Keratinocyte (primary cell): ENCODE measurements at regions not wholly inside any gene's neighbourhood (a gene's known extent, or its start where the extent isn't known, plus 50 kb on each side); places are given as distances from the start of the nearest gene placed in this dataset.

Experiments
- EZH2 ChIP-seq: IDR thresholded peaks from one replicate; pipeline ENCODE4 v1.6.1; 2012; ENCODE audit warnings: inconsistent platforms, mild to moderate bottlenecking, low read length, moderate library complexity
- TF ChIP-seq, protein P1 (sequence below), 3 experiments: IDR thresholded peaks in 1 of 3; conservative IDR thresholded peaks in 1 of 3; optimal IDR thresholded peaks in 1 of 3; 2 replicates in 2 of 3; 3 replicates in 1 of 3; pipeline versions ENCODE3 to v1.5.1; 2011; ENCODE audit warnings: low read length in 3 of 3, mild to moderate bottlenecking in 3 of 3, moderate library complexity in 2 of 3, control low read depth in 1 of 3, inconsistent platforms in 1 of 3; ENCODE audit not compliant: insufficient read depth in 2 of 3; ENCODE audit errors: extremely low read depth in 1 of 3

DNA sequence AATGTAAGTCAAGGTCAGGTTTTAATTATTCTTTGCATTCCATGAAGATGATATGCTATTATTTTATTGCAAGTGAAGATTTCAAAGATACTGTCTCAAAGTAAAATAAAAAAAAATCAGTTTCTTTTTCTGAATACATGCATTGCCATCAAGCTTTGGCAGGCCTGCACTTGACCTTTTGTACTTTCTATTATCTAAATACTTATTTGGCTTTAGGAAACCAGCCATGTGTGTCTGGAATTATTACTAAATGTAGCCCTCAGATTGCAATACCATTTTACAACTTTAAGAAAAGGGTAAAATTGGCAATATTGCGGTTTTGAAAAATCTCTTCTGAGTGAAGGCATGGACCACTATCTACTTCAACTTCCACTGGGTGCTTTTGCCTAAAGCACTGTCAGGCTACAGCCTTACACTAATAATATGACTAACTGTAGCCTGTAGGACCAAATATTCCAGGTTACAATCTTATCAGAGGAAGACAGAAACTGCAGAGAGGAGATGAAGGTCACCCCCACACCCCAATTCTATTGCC lies 349.4 kb upstream of the DCBLD2 start:
- TF ChIP-seq, protein P1, sequence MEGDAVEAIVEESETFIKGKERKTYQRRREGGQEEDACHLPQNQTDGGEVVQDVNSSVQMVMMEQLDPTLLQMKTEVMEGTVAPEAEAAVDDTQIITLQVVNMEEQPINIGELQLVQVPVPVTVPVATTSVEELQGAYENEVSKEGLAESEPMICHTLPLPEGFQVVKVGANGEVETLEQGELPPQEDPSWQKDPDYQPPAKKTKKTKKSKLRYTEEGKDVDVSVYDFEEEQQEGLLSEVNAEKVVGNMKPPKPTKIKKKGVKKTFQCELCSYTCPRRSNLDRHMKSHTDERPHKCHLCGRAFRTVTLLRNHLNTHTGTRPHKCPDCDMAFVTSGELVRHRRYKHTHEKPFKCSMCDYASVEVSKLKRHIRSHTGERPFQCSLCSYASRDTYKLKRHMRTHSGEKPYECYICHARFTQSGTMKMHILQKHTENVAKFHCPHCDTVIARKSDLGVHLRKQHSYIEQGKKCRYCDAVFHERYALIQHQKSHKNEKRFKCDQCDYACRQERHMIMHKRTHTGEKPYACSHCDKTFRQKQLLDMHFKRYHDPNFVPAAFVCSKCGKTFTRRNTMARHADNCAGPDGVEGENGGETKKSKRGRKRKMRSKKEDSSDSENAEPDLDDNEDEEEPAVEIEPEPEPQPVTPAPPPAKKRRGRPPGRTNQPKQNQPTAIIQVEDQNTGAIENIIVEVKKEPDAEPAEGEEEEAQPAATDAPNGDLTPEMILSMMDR (optimal IDR thresholded peaks at IDR 0.05 in 1 of 3, IDR thresholded peaks at IDR 0.05 in 1 of 3, conservative IDR thresholded peaks at IDR 0.05 in 1 of 3; ENCODE audit: extremely low read depth in 1 of 3, insufficient read depth in 2 of 3, low read length in 3 of 3), result no peak
- no peak for TF ChIP-seq EZH2
